ENCODE measurements at regions not wholly inside any gene's neighbourhood (a gene's known extent, or its start where the extent isn't known, plus 50 kb on each side); places are given as distances from the start of the nearest gene placed in this dataset.

GRCh38 chr7:10101351-10101750 lies 872.3 kb upstream of the PHF14 start:
- no peak for TF ChIP-seq CTCF (IDR thresholded peaks at IDR 0.05; ENCODE audit: insufficient read depth, low read depth, low read length)
- no peak for TF ChIP-seq EZH2 (IDR thresholded peaks at IDR 0.05; ENCODE audit: insufficient read depth, low read length)

Measured in astrocyte (in vitro differentiated cells and primary cell).